ENCODE measurements at regions not wholly inside any gene's neighbourhood (a gene's known extent, or its start where the extent isn't known, plus 50 kb on each side); places are given as distances from the start of the nearest gene placed in this dataset.

DNA sequence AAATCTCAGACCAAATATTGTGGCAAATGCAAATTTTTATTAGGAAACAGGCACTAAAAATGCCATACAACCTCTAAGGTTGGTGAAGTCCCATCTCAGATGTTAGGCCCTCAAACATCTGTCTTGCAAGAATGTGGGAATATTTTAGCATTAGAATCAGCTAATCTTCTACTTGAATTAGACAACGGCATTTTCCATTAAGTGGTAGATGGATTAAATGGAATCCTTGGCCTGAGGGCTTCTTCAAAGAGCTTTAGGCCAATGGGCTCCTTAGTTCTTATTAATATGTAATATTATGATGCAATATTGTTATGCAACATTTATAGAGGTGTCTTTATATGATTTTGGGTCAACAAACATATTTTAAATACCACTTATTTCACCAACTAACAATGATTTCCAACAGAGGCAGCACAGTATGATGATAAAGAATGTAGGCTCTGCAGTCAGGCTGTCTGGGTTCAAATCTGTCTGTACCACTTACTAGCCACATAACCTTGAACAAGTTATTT is 122.9 kb upstream of the PLEKHA5 start (continued):
- TF ChIP-seq CHD2 (IDR thresholded peaks at IDR 0.05; ENCODE audit: low read length) = no peak
- no peak for TF ChIP-seq BCL11A (IDR thresholded peaks at IDR 0.05; ENCODE audit: low read depth in 2 of 2, low read length in 2 of 2)
- no peak for TF ChIP-seq ZNF274 (IDR thresholded peaks at IDR 0.05; ENCODE audit: borderline replicate concordance, extremely low read depth, low read length)
- no peak for TF ChIP-seq POLR2AphosphoS5 (IDR thresholded peaks at IDR 0.05; ENCODE audit: low read depth, low read length)
- no peak for TF ChIP-seq TCF12 (IDR thresholded peaks at IDR 0.05; ENCODE audit: low read depth, low read length)
- no peak for TF ChIP-seq SRF (IDR thresholded peaks at IDR 0.05; ENCODE audit: low read depth, low read length)
- TF ChIP-seq RAD21 (IDR thresholded peaks at IDR 0.05 in 1 of 2, conservative IDR thresholded peaks at IDR 0.05 in 1 of 2; ENCODE audit: low read depth in 2 of 2, low read length in 2 of 2) = no peak
- TF ChIP-seq, protein P1, sequence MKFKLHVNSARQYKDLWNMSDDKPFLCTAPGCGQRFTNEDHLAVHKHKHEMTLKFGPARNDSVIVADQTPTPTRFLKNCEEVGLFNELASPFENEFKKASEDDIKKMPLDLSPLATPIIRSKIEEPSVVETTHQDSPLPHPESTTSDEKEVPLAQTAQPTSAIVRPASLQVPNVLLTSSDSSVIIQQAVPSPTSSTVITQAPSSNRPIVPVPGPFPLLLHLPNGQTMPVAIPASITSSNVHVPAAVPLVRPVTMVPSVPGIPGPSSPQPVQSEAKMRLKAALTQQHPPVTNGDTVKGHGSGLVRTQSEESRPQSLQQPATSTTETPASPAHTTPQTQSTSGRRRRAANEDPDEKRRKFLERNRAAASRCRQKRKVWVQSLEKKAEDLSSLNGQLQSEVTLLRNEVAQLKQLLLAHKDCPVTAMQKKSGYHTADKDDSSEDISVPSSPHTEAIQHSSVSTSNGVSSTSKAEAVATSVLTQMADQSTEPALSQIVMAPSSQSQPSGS (IDR thresholded peaks at IDR 0.05; ENCODE audit: low read length) = no peak
- TF ChIP-seq GTF2F1 (IDR thresholded peaks at IDR 0.05; ENCODE audit: borderline replicate concordance, low read depth, low read length) = no peak

All from H1 (cell line).